Mammary epithelial cell (primary cell): ENCODE measurements at regions not wholly inside any gene's neighbourhood (a gene's known extent, or its start where the extent isn't known, plus 50 kb on each side); places are given as distances from the start of the nearest gene placed in this dataset.

Experiments
- CTCF ChIP-seq, 2 donors: IDR thresholded peaks in 1 of 2; conservative IDR thresholded peaks in 1 of 2; 2 replicates each; pipeline ENCODE4 v1.5.1; 2011 to 2012; ENCODE audit warnings: inconsistent platforms in 2 of 2, low read length in 2 of 2, mild to moderate bottlenecking in 2 of 2, control low read depth in 1 of 2, low read depth in 1 of 2; ENCODE audit not compliant: insufficient read depth in 1 of 2; ENCODE audit errors: extremely low read depth in 1 of 2
- EZH2 ChIP-seq: IDR thresholded peaks from 2 replicates; pipeline ENCODE4 v1.6.1; 2012; ENCODE audit warnings: low read length, inconsistent platforms, borderline replicate concordance

GRCh38 chr20:53660947-53661381 lies 67.3 kb upstream of the ZNF217 start:
- no peak for TF ChIP-seq CTCF (conservative IDR thresholded peaks at IDR 0.05 in 1 of 2, IDR thresholded peaks at IDR 0.05 in 1 of 2; ENCODE audit: extremely low read depth in 1 of 2, insufficient read depth in 1 of 2, low read depth in 1 of 2, low read length in 2 of 2)
- no peak for TF ChIP-seq EZH2
